ENCODE measurements at regions not wholly inside any gene's neighbourhood (a gene's known extent, or its start where the extent isn't known, plus 50 kb on each side); places are given as distances from the start of the nearest gene placed in this dataset.

GRCh38 chr10:20683345-20683744, 213.8 kb downstream of the NEBL start:
- TF ChIP-seq CTCF (IDR thresholded peaks at IDR 0.05; ENCODE audit: low read depth, low read length, missing input control) (no peak), RAD21 (IDR thresholded peaks at IDR 0.05) (no peak), ZBTB33 (IDR thresholded peaks at IDR 0.05) (no peak), SP1 (IDR thresholded peaks at IDR 0.05) (no peak), TAF1 (conservative IDR thresholded peaks at IDR 0.05) (no peak), EGR1 (IDR thresholded peaks at IDR 0.05; ENCODE audit: low read depth in 2 of 2) (no peak), JUND (IDR thresholded peaks at IDR 0.05) (no peak), YY1 (IDR thresholded peaks at IDR 0.05) (no peak), MAX (IDR thresholded peaks at IDR 0.05) (no peak), REST (IDR thresholded peaks at IDR 0.05) (no peak)

Measured in liver (tissue), 3 donors.